ENCODE measurements at regions not wholly inside any gene's neighbourhood (a gene's known extent, or its start where the extent isn't known, plus 50 kb on each side); places are given as distances from the start of the nearest gene placed in this dataset.

- no peak for TF ChIP-seq ZNF274 (IDR thresholded peaks at IDR 0.05; ENCODE audit: borderline replicate concordance, extremely low read depth, low read length)
- no peak for TF ChIP-seq RFX5 (IDR thresholded peaks at IDR 0.05; ENCODE audit: borderline replicate concordance, low read depth, low read length)
- no peak for TF ChIP-seq TAF7 (optimal IDR thresholded peaks at IDR 0.05; ENCODE audit: borderline replicate concordance, low read depth, low read length)
- no peak for TF ChIP-seq CBX8 (IDR thresholded peaks at IDR 0.05; ENCODE audit: borderline replicate concordance, low read depth, low read length)
- TF ChIP-seq KDM1A (IDR thresholded peaks at IDR 0.05; ENCODE audit: borderline replicate concordance, low read length) = no peak
- no peak for TF ChIP-seq MAX (IDR thresholded peaks at IDR 0.05)
- no peak for TF ChIP-seq NANOG (IDR thresholded peaks at IDR 0.05; ENCODE audit: insufficient read depth, low read depth, low read length, poor library complexity, severe bottlenecking)
- TF ChIP-seq KDM4A (IDR thresholded peaks at IDR 0.05; ENCODE audit: low read depth, low read length, severe bottlenecking) = no peak
- no peak for TF ChIP-seq SP2 (IDR thresholded peaks at IDR 0.05; ENCODE audit: low read length)
- TF ChIP-seq SIRT6 (IDR thresholded peaks at IDR 0.05; ENCODE audit: low read length) = no peak
- no peak for TF ChIP-seq HDAC6 (IDR thresholded peaks at IDR 0.05; ENCODE audit: low read depth, low read length)
- TF ChIP-seq ATF3 (IDR thresholded peaks at IDR 0.05; ENCODE audit: insufficient read depth, low read depth, low read length) = no peak
- TF ChIP-seq CHD1 (IDR thresholded peaks at IDR 0.05; ENCODE audit: low read depth, low read length) = no peak
- TF ChIP-seq TBP (IDR thresholded peaks at IDR 0.05; ENCODE audit: low read depth, low read length) = no peak
- Histone ChIP-seq H4K8ac (ENCODE audit: extremely low read depth, insufficient read depth, low read length) (no peak overlapping the region), H2AFZ (ENCODE audit: low read length) (0 out of 2 replicates have a peak overlapping the region, but pooled peaks have one; percentile 48), H3K9me3 (ENCODE audit: insufficient read depth in 2 of 2, low read depth in 1 of 2, low read length in 1 of 2) (no peaks in the 10 kb centered on the region), H4K5ac (ENCODE audit: insufficient read length, low read depth, low read length) (no peak overlapping the region), H2AK5ac (ENCODE audit: low read depth, low read length) (no peak overlapping the region), H2BK120ac (replicated peaks; ENCODE audit: low read depth, low read length) (no peak overlapping the region), H3K9ac (replicated peaks in 1 of 4; ENCODE audit: extremely low read depth in 1 of 4, low read depth in 3 of 4, low read length in 3 of 4) (no peak overlapping the region), H2BK5ac (ENCODE audit: low read depth, low read length) (no peak overlapping the region), H3K4me3 (ENCODE audit: extremely low read depth in 1 of 4, insufficient read depth in 2 of 4, low read depth in 3 of 4, low read length in 4 of 4) (no peak overlapping the region), H2BK20ac (ENCODE audit: low read length) (no peak overlapping the region), H2BK15ac (ENCODE audit: low read length) (no peak overlapping the region), H4K20me1 (replicated peaks in 1 of 2; ENCODE audit: control insufficient read depth in 1 of 2, insufficient read depth in 2 of 2, low read length in 2 of 2) (no peaks in the 10 kb centered on the region), H3K27me3 (replicated peaks in 1 of 4; ENCODE audit: control insufficient read depth in 3 of 4, extremely low read depth in 1 of 4, insufficient read depth in 3 of 4, low read length in 3 of 4) (no peaks in the 10 kb centered on the region; a peak in 1 of 7 replicates), H3K79me2 (ENCODE audit: control insufficient read depth in 1 of 2, insufficient read depth in 2 of 2, low read length in 2 of 2) (no peaks in the 10 kb centered on the region), H3K79me1 (ENCODE audit: low read depth, low read length) (no peaks in the 10 kb centered on the region), H4K91ac (replicated peaks; ENCODE audit: insufficient read length, low read length) (no peak overlapping the region), H3K18ac (ENCODE audit: extremely low read depth, low read length) (no peak overlapping the region), H3K4me2 (ENCODE audit: insufficient read depth in 1 of 2, low read depth in 2 of 2, low read length in 2 of 2) (no peak overlapping the region), H3K4ac (replicated peaks; ENCODE audit: insufficient read length, low read depth, low read length) (no peak overlapping the region), H3K23ac (ENCODE audit: insufficient read length) (no peak overlapping the region), H3K23me2 (ENCODE audit: low read depth, low read length) (no peaks in the 10 kb centered on the region), H3K4me1 (replicated peaks in 1 of 4; ENCODE audit: control insufficient read depth in 3 of 4, insufficient read depth in 4 of 4, low read length in 3 of 4) (peaks cover 0 to 7% (median 2%) of the 10 kb centered on the region in 4 experiments; a peak in 3 of 7 replicates), H3K56ac (replicated peaks; ENCODE audit: insufficient read length, low read depth, low read length) (no peak overlapping the region), H2BK12ac (ENCODE audit: low read depth, low read length) (no peak overlapping the region), H3K36me3 (ENCODE audit: control insufficient read depth in 2 of 4, insufficient read depth in 4 of 4, low read length in 3 of 4) (no peaks in the 10 kb centered on the region), H3K14ac (ENCODE audit: insufficient read length) (no peak overlapping the region), H3K27ac (ENCODE audit: low read depth, low read length) (no peak overlapping the region)
- no peak for DNase-seq (ENCODE audit: low read depth in 1 of 2, low spot score in 2 of 2)
- ChIA-PET POLR2A (ENCODE audit: partially characterized antibody) (no interaction called here), CTCF (ENCODE audit: partially characterized antibody) (no interaction called here)
- FAIRE-seq = no peak
- 77% methylated on average over 2 of the region's 2 CpGs; no CpG with 5 or more reads in 1 of the 2 experiments for WGBS, 2 experiments (ENCODE audit: extremely low coverage in 1 of 2, insufficient coverage in 1 of 2, insufficient read length in 1 of 2, insufficient replicate concordance in 2 of 2, low coverage in 1 of 2, low lambda C conversion rate in 2 of 2, missing lambda C conversion rate in 1 of 2)
These were observed 236.6 kb upstream of the FBXL7 start for GRCh38 chr5:15263406-15263805.

Data from H1 (cell line).